Endothelial cell of umbilical vein (primary cell): ENCODE measurements at regions not wholly inside any gene's neighbourhood (a gene's known extent, or its start where the extent isn't known, plus 50 kb on each side); places are given as distances from the start of the nearest gene placed in this dataset.
A peak's percentile ranks its signal among the peaks of the same experiment; 100 is the strongest.

Experiments used
- BruUV-seq: library from RNA; stranded (reverse); fragments of 400-500 nt; replicated peaks from 2 replicates; lab custom pipeline; 2021; lab: Mats Ljungman, UMichigan
- CTCF ChIA-PET: fragments of 300-600, 350-600 bp; sonication (Branson Sonifier 250); formaldehyde crosslinking; loops from one replicate; lab custom pipeline; 2021; ENCODE audit warnings: antibody characterized with exemption, inconsistent platforms; lab: Charles Lee
- POLR2A ChIA-PET: fragments of 300-600, 350-600 bp; sonication (Branson Sonifier 250); formaldehyde crosslinking; loops from one replicate; lab custom pipeline; 2021; ENCODE audit warnings: antibody characterized with exemption, inconsistent platforms; lab: Charles Lee
- DNase-seq: peaks from one replicate; pipeline ENCODE4 v3.0.0-alpha.2; 2011; ENCODE audit warnings: low read depth, low spot score
- FAIRE-seq: peaks from 2 replicates; lab custom pipeline; 2011; peaks lifted over from hg19 to GRCh38; lab: Jason Lieb, UNC
- H2AFZ ChIP-seq: 2 replicates; pipeline ENCODE4 v1.6.0; 2012; ENCODE audit warnings: low read depth, low read length, control low read depth, inconsistent platforms
- H3K27ac ChIP-seq: 2 replicates; pipeline ENCODE4 v1.5.1; 2011; ENCODE audit warnings: low read depth, mild to moderate bottlenecking, control low read depth, low read length, moderate library complexity; ENCODE audit not compliant: insufficient read depth
- H3K27me3 ChIP-seq, 2 experiments: 2 replicates each; pipeline versions ENCODE4 v1.6.0 to v1.6.1; 2011; ENCODE audit warnings: low read length in 2 of 2, mixed read lengths in 1 of 2; ENCODE audit not compliant: control insufficient read depth in 2 of 2, insufficient read depth in 2 of 2
- H3K36me3 ChIP-seq, 2 experiments: 2 replicates in 1 of 2; 3 replicates in 1 of 2; pipeline ENCODE4 v1.5.1; 2011; ENCODE audit warnings: low read length in 2 of 2, mild to moderate bottlenecking in 1 of 2, moderate library complexity in 1 of 2; ENCODE audit not compliant: control insufficient read depth in 2 of 2, insufficient read depth in 2 of 2; ENCODE audit errors: extremely low read depth in 1 of 2
- H3K4me1 ChIP-seq: 3 replicates; pipeline ENCODE4 v1.5.1; 2011; ENCODE audit warnings: mild to moderate bottlenecking, low read length; ENCODE audit not compliant: control insufficient read depth, insufficient read depth; ENCODE audit errors: extremely low read depth
- H3K4me2 ChIP-seq: 2 replicates; pipeline ENCODE4 v1.6.1; 2011; ENCODE audit warnings: low read length, control low read depth, mixed read lengths; ENCODE audit not compliant: insufficient read depth
- H3K4me3 ChIP-seq, 3 experiments: fragments of 200-600 bp in 1 of 3; sonication (generic), shearing (Covaris generic) in 1 of 3; replicated peaks in 1 of 3; 2 replicates each; pipeline ENCODE4 v1.5.1; 2011 to 2016; ENCODE audit warnings: control low read depth in 3 of 3, low read length in 3 of 3, mild to moderate bottlenecking in 2 of 3, inconsistent platforms in 1 of 3, low read depth in 1 of 3, moderate library complexity in 1 of 3; ENCODE audit not compliant: insufficient read depth in 1 of 3
- H3K79me2 ChIP-seq: 2 replicates; pipeline ENCODE4 v1.6.0; 2012; ENCODE audit warnings: low read length, inconsistent platforms; ENCODE audit not compliant: control insufficient read depth, insufficient read depth
- H3K9ac ChIP-seq: replicated peaks from 2 replicates; pipeline ENCODE3; 2011; ENCODE audit warnings: low read length, control low read depth; ENCODE audit not compliant: insufficient read depth; ENCODE audit errors: extremely low read depth
- H3K9me1 ChIP-seq: replicated peaks from 3 replicates; pipeline ENCODE4 v1.6.0; 2011; ENCODE audit warnings: mild to moderate bottlenecking, low read length; ENCODE audit not compliant: control insufficient read depth, insufficient read depth; ENCODE audit errors: extremely low read depth
- H3K9me3 ChIP-seq: replicated peaks from 2 replicates; pipeline ENCODE4 v1.5.1; 2012; ENCODE audit warnings: low read length, inconsistent platforms; ENCODE audit not compliant: control insufficient read depth, insufficient read depth
- H4K20me1 ChIP-seq: replicated peaks from 2 replicates; pipeline ENCODE3; 2011; ENCODE audit warnings: mild to moderate bottlenecking, low read length; ENCODE audit not compliant: control insufficient read depth, insufficient read depth; ENCODE audit errors: extremely low read depth
- CTCF ChIP-seq, 2 donors: IDR thresholded peaks; 1 replicate in 1 of 2; 2 replicates in 1 of 2; pipeline ENCODE4 v1.5.1; 2011; ENCODE audit warnings: low read length in 2 of 2, mild to moderate bottlenecking in 2 of 2, moderate library complexity in 2 of 2, control low read depth in 1 of 2, inconsistent platforms in 1 of 2, low read depth in 1 of 2; ENCODE audit not compliant: insufficient read depth in 1 of 2; ENCODE audit errors: extremely low read depth in 1 of 2
- EZH2 ChIP-seq: IDR thresholded peaks from 2 replicates; pipeline ENCODE4 v1.6.1; 2012; ENCODE audit warnings: borderline replicate concordance, low read depth, mild to moderate bottlenecking, moderate library complexity, low read length, inconsistent platforms; ENCODE audit not compliant: severe bottlenecking
- FOS ChIP-seq: IDR thresholded peaks from 2 replicates; pipeline ENCODE4 v1.6.1; 2011; ENCODE audit warnings: mild to moderate bottlenecking, low read length, moderate library complexity, borderline replicate concordance; ENCODE audit not compliant: insufficient read depth
- GATA2 ChIP-seq: IDR thresholded peaks from 2 replicates; pipeline ENCODE4 v1.7.0; 2011; ENCODE audit warnings: low read depth, mild to moderate bottlenecking, moderate library complexity, mixed read lengths, low read length; ENCODE audit not compliant: insufficient read length, insufficient read depth
- JUN ChIP-seq: IDR thresholded peaks from 2 replicates; pipeline ENCODE4 v1.6.1; 2011; ENCODE audit warnings: borderline replicate concordance, low read depth; ENCODE audit not compliant: insufficient read length, insufficient read depth
- MAX ChIP-seq: IDR thresholded peaks from 2 replicates; pipeline ENCODE4 v1.6.1; 2011; ENCODE audit not compliant: insufficient read depth, insufficient read length
- MYC ChIP-seq: IDR thresholded peaks from one replicate; pipeline ENCODE4 v1.6.1; 2011; ENCODE audit warnings: mild to moderate bottlenecking, low read depth, low read length
- POLR2A ChIP-seq: IDR thresholded peaks from 2 replicates; pipeline ENCODE4 v1.6.1; 2012; ENCODE audit warnings: low read depth, mild to moderate bottlenecking, control low read depth, low read length
- POLR2AphosphoS5 ChIP-seq: IDR thresholded peaks from 2 replicates; pipeline ENCODE4 v1.6.1; 2012; ENCODE audit warnings: low read depth, mild to moderate bottlenecking, control low read depth, low read length, moderate library complexity; ENCODE audit not compliant: insufficient read depth
- dilution Hi-C: fragments of 300-500 bp; cut with MboI; formaldehyde crosslinking; loops from one replicate; pipeline ENCODE4 v1.15.0; 2019; ENCODE audit warnings: low sequenced_read_pairs; ENCODE audit not compliant: extremely low pct_ligation_motif_present
- intact Hi-C: fragments of 100-400 bp; cut with micrococcal nuclease; formaldehyde crosslinking; loops from one replicate; pipeline ENCODE4 v1.10.0; 2022

GRCh38 chr1:25150985-25151495 is 81.3 kb downstream of the SYF2 start:
- Histone ChIP-seq H3K9me1 (no peaks in the 10 kb centered on the region), H3K4me3 (no peak overlapping the region), H3K79me2 (no peaks in the 10 kb centered on the region), H3K4me2 (no peak overlapping the region), H3K4me1 (no peaks in the 10 kb centered on the region), H3K9ac (no peak overlapping the region), H3K27ac (no peak overlapping the region), H2AFZ (no peak overlapping the region), H4K20me1 (no peaks in the 10 kb centered on the region), H3K9me3 (no peaks in the 10 kb centered on the region), H3K27me3 (peaks cover 8 to 11% of the 10 kb centered on the region in 2 experiments), H3K36me3 (no peaks in the 10 kb centered on the region)
- POLR2A ChIA-PET, result no interaction called here
- no TSS peak for BruUV-seq
- CTCF ChIA-PET, result no interaction called here
- peak; percentile 47 for FAIRE-seq
- no peak for DNase-seq
- dilution Hi-C loops (no loop called here), intact Hi-C loops (no loop called here)
- TF ChIP-seq JUN, result no peak
- TF ChIP-seq MYC, result no peak
- no peak for TF ChIP-seq GATA2
- no peak for TF ChIP-seq CTCF (IDR thresholded peaks at IDR 0.05; ENCODE audit: extremely low read depth in 1 of 2, insufficient read depth in 1 of 2, low read depth in 1 of 2, low read length in 2 of 2)
- no peak for TF ChIP-seq EZH2
- TF ChIP-seq POLR2A, result no peak
- TF ChIP-seq MAX, result no peak
- TF ChIP-seq FOS, result no peak
- TF ChIP-seq POLR2AphosphoS5, result no peak
